ENCODE measurements at regions not wholly inside any gene's neighbourhood (a gene's known extent, or its start where the extent isn't known, plus 50 kb on each side); places are given as distances from the start of the nearest gene placed in this dataset.

- H3K27ac ChIP-seq (ENCODE audit: low read length) = no peak overlapping the region
- H2AFZ ChIP-seq (ENCODE audit: low read length) = no peak overlapping the region
- no peaks in the 10 kb centered on the region for H3K9me3 ChIP-seq (ENCODE audit: low read length)
- no peaks in the 10 kb centered on the region for H3F3A ChIP-seq (ENCODE audit: low read length, unreplicated experiment)
- H3K9ac ChIP-seq (ENCODE audit: low read length) = no peak overlapping the region
- ATAC-seq (no peak), DNase-seq (peak; percentile 33)
- H3K27me3 ChIP-seq (ENCODE audit: low read length) = no peaks in the 10 kb centered on the region
- no peaks in the 10 kb centered on the region for H3K79me2 ChIP-seq (ENCODE audit: low read length)
- H3K4me2 ChIP-seq (ENCODE audit: low read length) = no peak overlapping the region
- POLR2A ChIA-PET (ENCODE audit: unreplicated experiment) = interaction anchor here (0.6 kb wide), 1 partner anchor 380 kb away, joined by 5 read pairs; no protein-coding TSS in a partner anchor
- H3K9me2 ChIP-seq (replicated peaks; ENCODE audit: low read length) = no peaks in the 10 kb centered on the region
- no peaks in the 10 kb centered on the region for H3K4me1 ChIP-seq (ENCODE audit: insufficient read depth, low read length)
- BruUV-seq (replicated peaks) = no TSS peak
- H3K4me3 ChIP-seq (ENCODE audit: low read length) = no peak overlapping the region
- CTCF ChIA-PET = no interaction called here
- H4K20me1 ChIP-seq (ENCODE audit: low read length) = no peaks in the 10 kb centered on the region
- intact Hi-C loops (cut with micrococcal nuclease) = no loop called here
- H3K36me3 ChIP-seq (ENCODE audit: low read depth, low read length) = peaks cover 8% of the 10 kb centered on the region; the same call in 1 of the 2 replicates
- no peak for TF ChIP-seq EZH2phosphoT487 (IDR thresholded peaks at IDR 0.05; ENCODE audit: borderline replicate concordance, low read length)
- TF ChIP-seq CTCF (conservative IDR thresholded peaks at IDR 0.05; ENCODE audit: low read depth, low read length) = no peak
- no peak for TF ChIP-seq EZH2 (IDR thresholded peaks at IDR 0.05; ENCODE audit: low read length, unreplicated experiment)
These were observed 393.5 kb downstream of the PCNX1 start for GRCh38 chr14:71300566-71301330.

DNA sequence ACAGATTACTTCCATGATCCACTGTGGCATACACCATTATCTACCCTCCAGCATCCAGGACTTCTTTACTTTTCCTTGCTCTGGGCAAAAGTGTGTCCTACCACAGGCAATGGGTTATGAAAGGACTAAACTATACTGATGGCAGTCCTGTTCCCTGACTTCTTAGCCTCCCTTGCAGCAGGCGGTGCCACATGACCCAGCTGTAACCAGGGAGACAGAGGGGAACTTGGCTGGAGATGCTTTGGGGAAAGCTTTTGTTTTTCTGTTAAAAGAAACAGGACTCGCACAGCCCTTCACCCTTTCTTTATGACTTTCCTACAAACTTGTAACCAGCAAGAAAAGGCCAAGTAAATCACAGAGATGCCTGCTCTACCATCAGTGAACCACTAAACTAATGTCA, 394.4 kb downstream of the PCNX1 start:
- Histone ChIP-seq H3K4me3 (ENCODE audit: low read length) (no peak overlapping the region), H3K4me1 (ENCODE audit: insufficient read depth, low read length) (no peaks in the 10 kb centered on the region), H3K4me2 (ENCODE audit: low read length) (no peak overlapping the region), H2AFZ (ENCODE audit: low read length) (no peak overlapping the region), H3K27me3 (ENCODE audit: low read length) (no peaks in the 10 kb centered on the region), H3K9me3 (ENCODE audit: low read length) (no peaks in the 10 kb centered on the region), H4K20me1 (ENCODE audit: low read length) (no peaks in the 10 kb centered on the region), H3F3A (ENCODE audit: low read length, unreplicated experiment) (no peaks in the 10 kb centered on the region), H3K9ac (ENCODE audit: low read length) (no peak overlapping the region), H3K9me2 (replicated peaks; ENCODE audit: low read length) (no peaks in the 10 kb centered on the region), H3K79me2 (ENCODE audit: low read length) (no peaks in the 10 kb centered on the region), H3K36me3 (ENCODE audit: low read depth, low read length) (peaks cover 12% of the 10 kb centered on the region; the same call in 1 of the 2 replicates), H3K27ac (ENCODE audit: low read length) (no peak overlapping the region)
- ChIA-PET POLR2A (ENCODE audit: unreplicated experiment) (no interaction called here), CTCF (no interaction called here)
- BruUV-seq (replicated peaks) = no TSS peak
- TF ChIP-seq EZH2phosphoT487 (IDR thresholded peaks at IDR 0.05; ENCODE audit: borderline replicate concordance, low read length) = no peak
- TF ChIP-seq EZH2 (IDR thresholded peaks at IDR 0.05; ENCODE audit: low read length, unreplicated experiment) = no peak
- TF ChIP-seq CTCF (conservative IDR thresholded peaks at IDR 0.05; ENCODE audit: low read depth, low read length) = no peak
- ATAC-seq (no peak), DNase-seq (no peak)
- intact Hi-C loops (cut with micrococcal nuclease) = no loop called here

DNA sequence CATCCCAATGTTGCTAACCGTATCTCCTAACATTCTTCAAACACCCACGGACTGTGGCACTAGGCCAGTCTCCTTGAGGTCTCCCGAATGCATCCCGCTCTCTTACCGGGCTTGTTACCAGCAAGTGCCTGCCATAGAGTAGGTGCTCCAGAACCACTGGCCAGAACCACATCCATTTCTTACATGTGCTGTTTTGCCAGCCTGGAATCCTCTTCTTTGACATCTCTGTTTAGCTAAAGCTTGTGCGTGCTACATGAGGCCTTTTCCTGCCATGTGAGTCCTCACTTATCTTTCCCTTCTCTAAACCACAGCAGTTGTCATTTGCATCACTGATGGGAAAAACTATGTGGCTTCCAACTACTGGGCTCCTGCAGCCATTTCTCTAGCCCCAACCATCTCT, 397.4 kb downstream of the PCNX1 start:
- TF ChIP-seq EZH2 (IDR thresholded peaks at IDR 0.05; ENCODE audit: low read length, unreplicated experiment) (no peak), CTCF (conservative IDR thresholded peaks at IDR 0.05; ENCODE audit: low read depth, low read length) (no peak), EZH2phosphoT487 (IDR thresholded peaks at IDR 0.05; ENCODE audit: borderline replicate concordance, low read length) (no peak)
- Histone ChIP-seq H3K27me3 (ENCODE audit: low read length) (no peaks in the 10 kb centered on the region), H3K36me3 (ENCODE audit: low read depth, low read length) (peaks cover 17% of the 10 kb centered on the region; the same call in 1 of the 2 replicates), H3K27ac (ENCODE audit: low read length) (no peak overlapping the region), H3K4me1 (ENCODE audit: insufficient read depth, low read length) (no peaks in the 10 kb centered on the region), H3K9me3 (ENCODE audit: low read length) (no peaks in the 10 kb centered on the region), H3K4me2 (ENCODE audit: low read length) (no peak overlapping the region), H3F3A (ENCODE audit: low read length, unreplicated experiment) (no peaks in the 10 kb centered on the region), H4K20me1 (ENCODE audit: low read length) (no peaks in the 10 kb centered on the region), H2AFZ (ENCODE audit: low read length) (no peak overlapping the region), H3K9me2 (replicated peaks; ENCODE audit: low read length) (no peaks in the 10 kb centered on the region), H3K9ac (ENCODE audit: low read length) (no peak overlapping the region), H3K4me3 (ENCODE audit: low read length) (no peak overlapping the region), H3K79me2 (ENCODE audit: low read length) (no peaks in the 10 kb centered on the region)
- ChIA-PET POLR2A (ENCODE audit: unreplicated experiment) (no interaction called here), CTCF (no interaction called here)
- ATAC-seq (no peak), DNase-seq (no peak)
- no TSS peak for BruUV-seq (replicated peaks)
- intact Hi-C loops (cut with micrococcal nuclease) = no loop called here
